ENCODE measurements at regions not wholly inside any gene's neighbourhood (a gene's known extent, or its start where the extent isn't known, plus 50 kb on each side); places are given as distances from the start of the nearest gene placed in this dataset.

DNA sequence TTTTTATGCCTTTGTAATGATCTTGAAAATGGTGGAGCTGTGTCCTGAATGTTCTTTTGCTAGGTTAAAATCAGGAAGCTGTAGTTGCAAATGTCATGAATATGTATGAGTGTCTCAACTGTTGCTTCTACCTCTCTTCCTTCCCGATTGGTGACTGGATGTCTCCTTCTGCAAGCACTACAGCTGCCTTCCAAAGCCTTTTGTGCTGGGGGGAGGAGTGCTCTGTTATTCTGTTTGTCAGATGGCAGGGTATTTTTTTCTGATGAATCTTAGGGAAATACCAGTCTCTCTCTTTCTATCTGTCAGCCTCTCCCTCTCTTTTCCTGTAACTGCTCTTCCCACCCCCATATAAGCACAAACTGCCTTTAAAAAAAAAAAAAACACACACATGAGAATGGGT is 1396.3 kb upstream of the CELF4 start:
- TF ChIP-seq CTCF (IDR thresholded peaks at IDR 0.05) = no peak
- TF ChIP-seq POLR2A (IDR thresholded peaks at IDR 0.05) = no peak

Measured in ovary (tissue), 3 donors.